GM10266 (cell line): ENCODE measurements at regions not wholly inside any gene's neighbourhood (a gene's known extent, or its start where the extent isn't known, plus 50 kb on each side); places are given as distances from the start of the nearest gene placed in this dataset.

Experiments
- DNase-seq: peaks from one replicate; pipeline ENCODE4 v3.0.0; 2012; ENCODE audit errors: extremely low spot score
- TF ChIP-seq, protein P1 (sequence below): IDR thresholded peaks from 2 replicates; pipeline ENCODE4 v1.5.1; 2012; ENCODE audit warnings: mild to moderate bottlenecking, low read depth; ENCODE audit not compliant: control insufficient read depth, insufficient read depth; ENCODE audit errors: missing control alignments

DNA sequence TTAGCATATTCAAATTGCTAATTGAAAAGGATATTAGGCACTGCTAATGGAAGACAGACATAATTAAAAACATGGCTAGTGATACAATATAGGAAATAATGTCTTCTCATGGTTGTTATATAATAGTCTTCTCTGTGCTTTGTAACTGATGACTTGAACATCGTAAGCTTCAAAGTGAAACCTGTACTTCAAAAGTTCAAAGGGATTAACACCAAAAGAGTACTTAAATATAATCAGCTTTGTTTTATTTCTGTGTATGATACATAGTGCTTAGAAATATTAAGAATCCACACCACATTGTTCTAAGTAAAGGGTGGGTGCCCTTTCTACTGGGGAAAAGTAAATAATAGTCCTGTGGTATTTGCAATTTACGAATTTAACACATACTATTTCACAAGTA is 75.4 kb upstream of the ITGA1 start:
- DNase-seq: no peak
- TF ChIP-seq, protein P1, sequence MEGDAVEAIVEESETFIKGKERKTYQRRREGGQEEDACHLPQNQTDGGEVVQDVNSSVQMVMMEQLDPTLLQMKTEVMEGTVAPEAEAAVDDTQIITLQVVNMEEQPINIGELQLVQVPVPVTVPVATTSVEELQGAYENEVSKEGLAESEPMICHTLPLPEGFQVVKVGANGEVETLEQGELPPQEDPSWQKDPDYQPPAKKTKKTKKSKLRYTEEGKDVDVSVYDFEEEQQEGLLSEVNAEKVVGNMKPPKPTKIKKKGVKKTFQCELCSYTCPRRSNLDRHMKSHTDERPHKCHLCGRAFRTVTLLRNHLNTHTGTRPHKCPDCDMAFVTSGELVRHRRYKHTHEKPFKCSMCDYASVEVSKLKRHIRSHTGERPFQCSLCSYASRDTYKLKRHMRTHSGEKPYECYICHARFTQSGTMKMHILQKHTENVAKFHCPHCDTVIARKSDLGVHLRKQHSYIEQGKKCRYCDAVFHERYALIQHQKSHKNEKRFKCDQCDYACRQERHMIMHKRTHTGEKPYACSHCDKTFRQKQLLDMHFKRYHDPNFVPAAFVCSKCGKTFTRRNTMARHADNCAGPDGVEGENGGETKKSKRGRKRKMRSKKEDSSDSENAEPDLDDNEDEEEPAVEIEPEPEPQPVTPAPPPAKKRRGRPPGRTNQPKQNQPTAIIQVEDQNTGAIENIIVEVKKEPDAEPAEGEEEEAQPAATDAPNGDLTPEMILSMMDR: no peak

DNA sequence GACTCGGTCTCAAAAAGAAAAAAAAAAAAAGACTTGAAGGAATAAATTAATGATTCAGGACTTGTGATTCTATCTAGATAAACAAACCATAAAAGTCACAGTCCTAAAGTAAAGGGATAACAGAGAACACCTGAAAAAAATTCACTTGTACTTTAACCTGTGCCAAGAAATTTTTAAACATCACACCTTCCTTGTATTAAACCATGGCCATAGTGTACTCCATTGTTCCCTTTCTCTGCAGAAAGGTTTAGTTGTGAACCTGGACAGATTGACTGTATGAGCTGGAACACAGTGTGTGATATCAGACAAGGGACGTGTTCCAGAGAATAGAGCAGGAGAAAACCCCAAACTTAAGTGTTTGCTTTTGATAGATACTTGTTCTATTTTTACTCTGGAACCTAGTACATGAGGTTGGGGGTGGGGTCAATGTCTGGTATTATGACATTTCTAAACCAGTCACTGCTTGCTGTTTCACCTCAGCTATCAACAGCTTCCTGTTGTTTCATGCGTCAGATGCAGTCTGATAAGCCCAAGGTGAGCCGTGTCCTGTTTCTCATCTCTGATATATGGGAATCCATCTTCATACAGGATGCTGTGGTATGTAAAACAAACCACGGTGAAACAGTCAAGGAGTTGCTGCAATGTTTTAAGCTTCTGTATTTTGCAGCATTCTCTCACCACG is 62.5 kb upstream of the ITGA1 start:
- TF ChIP-seq, protein P1: no peak
- DNase-seq: peak; percentile 9

DNA sequence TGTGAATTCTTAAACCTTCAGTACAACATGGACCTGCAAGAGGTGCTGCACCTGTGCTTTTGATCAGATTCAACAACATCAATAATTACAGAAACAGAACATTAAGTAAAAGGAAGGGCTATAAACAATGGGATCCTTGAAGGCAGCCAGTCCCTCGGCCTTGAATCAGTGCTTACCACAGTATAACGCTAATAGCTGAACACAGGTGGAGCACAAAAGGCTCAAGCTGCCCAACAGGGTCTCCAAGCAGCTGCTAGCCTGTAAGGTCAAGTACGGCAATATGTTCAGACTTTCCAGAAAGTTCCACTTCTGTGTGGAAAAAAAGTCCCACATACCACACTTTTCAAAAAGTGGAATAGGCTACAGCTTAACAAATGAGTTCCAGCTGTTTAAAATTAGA is 61.9 kb upstream of the ITGA1 start:
- TF ChIP-seq, protein P1: no peak
- DNase-seq: no peak

DNA sequence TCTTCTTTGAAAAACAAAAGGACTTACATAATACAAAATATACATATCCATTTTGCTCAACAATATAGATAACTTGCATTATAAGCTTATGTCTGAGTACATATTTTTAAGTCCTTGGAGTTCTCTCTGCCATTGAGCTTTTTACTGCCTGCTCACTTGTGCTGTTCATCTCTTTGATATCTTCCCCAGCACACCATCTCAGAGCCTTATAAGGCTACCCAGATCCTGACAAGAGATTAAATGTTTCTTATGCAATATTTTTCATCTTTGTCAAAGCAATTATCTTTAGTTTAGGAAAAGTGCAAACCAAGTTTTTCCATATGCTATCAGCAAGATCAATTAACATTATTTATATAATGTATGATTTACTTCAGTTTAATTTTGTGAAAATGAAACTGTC is 60.7 kb upstream of the ITGA1 start:
- TF ChIP-seq, protein P1: no peak
- no peak for DNase-seq

DNA sequence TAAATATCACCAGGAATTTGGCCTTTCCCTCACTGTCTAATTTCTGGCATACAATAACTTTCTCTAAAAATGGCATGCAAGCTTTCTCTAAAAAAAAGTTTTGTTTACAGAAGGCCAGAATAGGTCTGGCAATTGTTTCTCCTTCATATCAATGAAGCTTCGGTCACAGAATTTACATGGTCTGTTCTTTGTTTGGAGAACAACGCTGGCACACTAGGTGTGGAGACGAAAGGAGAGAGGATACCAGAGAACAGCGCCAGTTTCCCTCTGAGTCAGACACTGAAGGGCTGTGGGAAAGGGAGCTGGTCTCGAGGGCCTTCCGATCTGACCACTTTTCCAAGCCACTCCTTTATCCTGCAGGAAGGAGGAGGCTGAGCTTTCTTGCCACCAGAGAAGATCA is 60.1 kb upstream of the ITGA1 start:
- TF ChIP-seq, protein P1: no peak
- no peak for DNase-seq

DNA sequence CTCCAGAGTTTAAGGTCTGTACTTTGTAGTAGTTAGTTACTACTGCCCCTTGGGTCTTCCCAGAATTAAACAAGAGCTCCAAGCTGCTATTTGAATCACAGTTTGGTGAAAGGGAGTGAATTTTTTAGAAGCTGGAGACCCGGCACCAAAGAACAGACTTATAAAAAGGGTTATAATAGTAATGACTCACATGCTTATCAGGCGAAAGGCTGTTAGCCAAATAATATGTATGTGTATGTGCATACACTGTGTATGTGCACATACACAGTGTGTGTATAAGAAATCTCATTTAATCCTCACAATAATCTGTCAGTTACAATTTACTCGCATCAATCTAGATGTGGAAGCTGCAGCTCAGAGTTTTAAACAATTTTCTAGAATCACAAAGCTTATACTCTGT is 59.5 kb upstream of the ITGA1 start:
- no peak for DNase-seq
- TF ChIP-seq, protein P1: no peak

DNA sequence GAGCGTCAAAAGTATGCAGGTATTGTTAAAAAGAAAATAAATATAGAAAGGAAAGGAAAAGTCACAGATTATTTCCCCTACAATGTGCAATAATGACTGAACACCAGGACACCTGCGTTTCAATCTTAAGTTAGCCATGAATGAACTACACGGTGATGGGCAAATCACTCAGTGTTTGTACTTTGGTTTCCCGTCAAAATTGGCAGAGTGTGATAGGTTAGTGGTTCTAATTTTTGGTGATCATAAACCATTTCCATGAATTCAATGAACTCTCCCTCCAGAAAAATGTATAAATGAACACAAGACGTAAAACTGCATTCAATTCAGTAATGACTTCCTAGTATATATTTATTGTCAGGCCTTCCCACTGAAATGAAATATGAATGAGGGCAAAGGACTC is 59.0 kb upstream of the ITGA1 start:
- TF ChIP-seq, protein P1: no peak
- no peak for DNase-seq
